GM23338 (cell line): ENCODE measurements at regions not wholly inside any gene's neighbourhood (a gene's known extent, or its start where the extent isn't known, plus 50 kb on each side); places are given as distances from the start of the nearest gene placed in this dataset.

Experiments
- ATAC-seq: fragments of 200-7000 bp; cut with Tn5 transposase; 3 replicates; pipeline ENCODE4 v1.9.1; 2020
- DNase-seq: peaks from one replicate; pipeline ENCODE4 v3.0.0-alpha.2; 2015; ENCODE audit warnings: low spot score
- H2AFZ ChIP-seq: fragments of 200-600 bp; sonication (generic); 2 replicates; pipeline ENCODE4 v1.8.0; 2016; ENCODE audit warnings: antibody characterized with exemption, mild to moderate bottlenecking, moderate library complexity
- H3F3A ChIP-seq: fragments of 200-600 bp; sonication (generic); replicated peaks from 2 replicates; pipeline ENCODE4 v1.8.0; 2017; ENCODE audit warnings: antibody characterized with exemption, mixed run types, low read depth
- H3K27ac ChIP-seq: fragments of 200-600 bp; sonication (generic); 2 replicates; pipeline ENCODE4 v1.6.1; 2016; ENCODE audit warnings: low read depth
- H3K27me3 ChIP-seq: fragments of 200-600 bp; sonication (generic); 2 replicates; pipeline ENCODE4 v1.8.0; 2016; ENCODE audit warnings: mild to moderate bottlenecking, mixed run types, moderate library complexity; ENCODE audit not compliant: insufficient read depth
- H3K36me3 ChIP-seq: fragments of 200-600 bp; sonication (generic); 2 replicates; pipeline ENCODE4 v1.8.0; 2016; ENCODE audit warnings: mild to moderate bottlenecking; ENCODE audit not compliant: insufficient read depth
- H3K4me1 ChIP-seq: fragments of 200-600 bp; sonication (generic); 2 replicates; pipeline ENCODE4 v1.8.0; 2016; ENCODE audit warnings: mild to moderate bottlenecking, moderate library complexity; ENCODE audit not compliant: insufficient read depth
- H3K4me2 ChIP-seq: fragments of 200-600 bp; sonication (generic); 2 replicates; pipeline ENCODE4 v1.7.1; 2017; ENCODE audit warnings: mixed run types
- H3K4me3 ChIP-seq: fragments of 200-600 bp; sonication (generic); 2 replicates; pipeline ENCODE4 v1.6.1; 2016; ENCODE audit warnings: mixed run types
- H3K79me2 ChIP-seq: fragments of 200-600 bp; sonication (generic); replicated peaks from 2 replicates; pipeline ENCODE4 v1.8.0; 2017; ENCODE audit warnings: mild to moderate bottlenecking; ENCODE audit not compliant: insufficient read depth
- H3K9me2 ChIP-seq: fragments of 200-600 bp; sonication (generic); 2 replicates; pipeline ENCODE4 v1.8.0; 2017; ENCODE audit not compliant: insufficient read depth
- H4K20me1 ChIP-seq: fragments of 200-600 bp; sonication (generic); replicated peaks from 2 replicates; pipeline ENCODE4 v1.8.0; 2017; ENCODE audit warnings: mild to moderate bottlenecking; ENCODE audit not compliant: insufficient read depth
- H3K27ac Mint-ChIP-seq: 2 replicates; pipeline ENCODE4 v1.8.0; 2020; ENCODE audit warnings: inconsistent platforms, mild to moderate bottlenecking, moderate library complexity, mixed read lengths
- H3K27me3 Mint-ChIP-seq: 3 replicates; pipeline ENCODE4 v1.8.0; 2022; ENCODE audit warnings: low read depth, mild to moderate bottlenecking, moderate library complexity, mixed read lengths, inconsistent platforms; ENCODE audit not compliant: insufficient read depth, poor library complexity
- H3K36me3 Mint-ChIP-seq: 3 replicates; pipeline ENCODE4 v1.8.0; 2021; ENCODE audit warnings: low read depth, mild to moderate bottlenecking, inconsistent platforms, moderate library complexity, mixed read lengths
- H3K4me1 Mint-ChIP-seq: 3 replicates; pipeline ENCODE4 v1.8.0; 2020; ENCODE audit warnings: mild to moderate bottlenecking, inconsistent platforms, mixed read lengths
- H3K4me3 Mint-ChIP-seq: 3 replicates; pipeline ENCODE4 v1.8.0; 2021; ENCODE audit warnings: moderate library complexity, mild to moderate bottlenecking, inconsistent platforms, mixed read lengths
- H3K9me3 Mint-ChIP-seq: 3 replicates; pipeline ENCODE4 v1.8.0; 2020; ENCODE audit warnings: moderate library complexity, mild to moderate bottlenecking, inconsistent platforms, mixed read lengths
- CREB1 ChIP-seq: fragments of 250-450 bp; sonication (Bioruptor Pico); IDR thresholded peaks from 2 replicates; pipeline ENCODE4 v1.5.0; 2020; ENCODE audit warnings: low read depth, mild to moderate bottlenecking, moderate library complexity
- EZH2 ChIP-seq: fragments of 200-600 bp; sonication (generic); IDR thresholded peaks from one replicate; pipeline ENCODE4 v1.8.0; 2017; ENCODE audit warnings: antibody characterized with exemption, mild to moderate bottlenecking, low read depth; ENCODE audit not compliant: unreplicated experiment
- NANOG ChIP-seq: IDR thresholded peaks from 2 replicates; pipeline ENCODE4 v1.6.1; 2016; ENCODE audit warnings: antibody characterized with exemption, borderline replicate concordance
- ZNF114 ChIP-seq: fragments of 250-450 bp; sonication (Bioruptor Pico); IDR thresholded peaks from 2 replicates; pipeline ENCODE4 v1.5.0; 2020; ENCODE audit warnings: mild to moderate bottlenecking, moderate library complexity
- TF ChIP-seq, protein P1 (sequence below): IDR thresholded peaks from one replicate; pipeline ENCODE4 v1.6.1; 2018; ENCODE audit warnings: antibody characterized with exemption; ENCODE audit not compliant: unreplicated experiment
- TF ChIP-seq, protein P2 (sequence below): fragments of 250-450 bp; sonication (Bioruptor Pico); IDR thresholded peaks from 2 replicates; pipeline ENCODE4 v1.5.0; 2020; ENCODE audit warnings: mild to moderate bottlenecking, moderate library complexity

GRCh38 chr6:146885708-146886457, 287.1 kb downstream of the ADGB start:
- Histone ChIP-seq H3K27me3 (no peaks in the 10 kb centered on the region), H3K4me1 (0 out of 2 replicates have a peak, but pooled peaks cover 5% of the 10 kb centered on the region), H2AFZ (0 out of 2 replicates have a peak overlapping the region, but pooled peaks have one; percentile 34), H3F3A (no peaks in the 10 kb centered on the region), H3K4me3 (no peak overlapping the region), H3K36me3 (no peaks in the 10 kb centered on the region), H3K9me2 (no peaks in the 10 kb centered on the region), H3K79me2 (no peaks in the 10 kb centered on the region), H3K4me2 (no peak overlapping the region), H4K20me1 (no peaks in the 10 kb centered on the region), H3K27ac (no peak overlapping the region)
- Mint-ChIP-seq H3K4me3 (no peak overlapping the region), H3K36me3 (no peaks in the 10 kb centered on the region), H3K27ac (no peak overlapping the region), H3K4me1 (peaks cover 13% of the 10 kb centered on the region), H3K9me3 (no peaks in the 10 kb centered on the region), H3K27me3 (no peaks in the 10 kb centered on the region)
- no peak for ATAC-seq
- no peak for DNase-seq
- TF ChIP-seq NANOG (no peak), ZNF114 (CRISPR knock-in tag) (no peak), CREB1 (CRISPR knock-in tag) (no peak), EZH2 (no peak)
- TF ChIP-seq, protein P1, sequence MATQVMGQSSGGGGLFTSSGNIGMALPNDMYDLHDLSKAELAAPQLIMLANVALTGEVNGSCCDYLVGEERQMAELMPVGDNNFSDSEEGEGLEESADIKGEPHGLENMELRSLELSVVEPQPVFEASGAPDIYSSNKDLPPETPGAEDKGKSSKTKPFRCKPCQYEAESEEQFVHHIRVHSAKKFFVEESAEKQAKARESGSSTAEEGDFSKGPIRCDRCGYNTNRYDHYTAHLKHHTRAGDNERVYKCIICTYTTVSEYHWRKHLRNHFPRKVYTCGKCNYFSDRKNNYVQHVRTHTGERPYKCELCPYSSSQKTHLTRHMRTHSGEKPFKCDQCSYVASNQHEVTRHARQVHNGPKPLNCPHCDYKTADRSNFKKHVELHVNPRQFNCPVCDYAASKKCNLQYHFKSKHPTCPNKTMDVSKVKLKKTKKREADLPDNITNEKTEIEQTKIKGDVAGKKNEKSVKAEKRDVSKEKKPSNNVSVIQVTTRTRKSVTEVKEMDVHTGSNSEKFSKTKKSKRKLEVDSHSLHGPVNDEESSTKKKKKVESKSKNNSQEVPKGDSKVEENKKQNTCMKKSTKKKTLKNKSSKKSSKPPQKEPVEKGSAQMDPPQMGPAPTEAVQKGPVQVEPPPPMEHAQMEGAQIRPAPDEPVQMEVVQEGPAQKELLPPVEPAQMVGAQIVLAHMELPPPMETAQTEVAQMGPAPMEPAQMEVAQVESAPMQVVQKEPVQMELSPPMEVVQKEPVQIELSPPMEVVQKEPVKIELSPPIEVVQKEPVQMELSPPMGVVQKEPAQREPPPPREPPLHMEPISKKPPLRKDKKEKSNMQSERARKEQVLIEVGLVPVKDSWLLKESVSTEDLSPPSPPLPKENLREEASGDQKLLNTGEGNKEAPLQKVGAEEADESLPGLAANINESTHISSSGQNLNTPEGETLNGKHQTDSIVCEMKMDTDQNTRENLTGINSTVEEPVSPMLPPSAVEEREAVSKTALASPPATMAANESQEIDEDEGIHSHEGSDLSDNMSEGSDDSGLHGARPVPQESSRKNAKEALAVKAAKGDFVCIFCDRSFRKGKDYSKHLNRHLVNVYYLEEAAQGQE = no peak

- no peaks in the 10 kb centered on the region for H3K27me3 ChIP-seq
- H2AFZ ChIP-seq = no peak overlapping the region
- TF ChIP-seq, protein P2, sequence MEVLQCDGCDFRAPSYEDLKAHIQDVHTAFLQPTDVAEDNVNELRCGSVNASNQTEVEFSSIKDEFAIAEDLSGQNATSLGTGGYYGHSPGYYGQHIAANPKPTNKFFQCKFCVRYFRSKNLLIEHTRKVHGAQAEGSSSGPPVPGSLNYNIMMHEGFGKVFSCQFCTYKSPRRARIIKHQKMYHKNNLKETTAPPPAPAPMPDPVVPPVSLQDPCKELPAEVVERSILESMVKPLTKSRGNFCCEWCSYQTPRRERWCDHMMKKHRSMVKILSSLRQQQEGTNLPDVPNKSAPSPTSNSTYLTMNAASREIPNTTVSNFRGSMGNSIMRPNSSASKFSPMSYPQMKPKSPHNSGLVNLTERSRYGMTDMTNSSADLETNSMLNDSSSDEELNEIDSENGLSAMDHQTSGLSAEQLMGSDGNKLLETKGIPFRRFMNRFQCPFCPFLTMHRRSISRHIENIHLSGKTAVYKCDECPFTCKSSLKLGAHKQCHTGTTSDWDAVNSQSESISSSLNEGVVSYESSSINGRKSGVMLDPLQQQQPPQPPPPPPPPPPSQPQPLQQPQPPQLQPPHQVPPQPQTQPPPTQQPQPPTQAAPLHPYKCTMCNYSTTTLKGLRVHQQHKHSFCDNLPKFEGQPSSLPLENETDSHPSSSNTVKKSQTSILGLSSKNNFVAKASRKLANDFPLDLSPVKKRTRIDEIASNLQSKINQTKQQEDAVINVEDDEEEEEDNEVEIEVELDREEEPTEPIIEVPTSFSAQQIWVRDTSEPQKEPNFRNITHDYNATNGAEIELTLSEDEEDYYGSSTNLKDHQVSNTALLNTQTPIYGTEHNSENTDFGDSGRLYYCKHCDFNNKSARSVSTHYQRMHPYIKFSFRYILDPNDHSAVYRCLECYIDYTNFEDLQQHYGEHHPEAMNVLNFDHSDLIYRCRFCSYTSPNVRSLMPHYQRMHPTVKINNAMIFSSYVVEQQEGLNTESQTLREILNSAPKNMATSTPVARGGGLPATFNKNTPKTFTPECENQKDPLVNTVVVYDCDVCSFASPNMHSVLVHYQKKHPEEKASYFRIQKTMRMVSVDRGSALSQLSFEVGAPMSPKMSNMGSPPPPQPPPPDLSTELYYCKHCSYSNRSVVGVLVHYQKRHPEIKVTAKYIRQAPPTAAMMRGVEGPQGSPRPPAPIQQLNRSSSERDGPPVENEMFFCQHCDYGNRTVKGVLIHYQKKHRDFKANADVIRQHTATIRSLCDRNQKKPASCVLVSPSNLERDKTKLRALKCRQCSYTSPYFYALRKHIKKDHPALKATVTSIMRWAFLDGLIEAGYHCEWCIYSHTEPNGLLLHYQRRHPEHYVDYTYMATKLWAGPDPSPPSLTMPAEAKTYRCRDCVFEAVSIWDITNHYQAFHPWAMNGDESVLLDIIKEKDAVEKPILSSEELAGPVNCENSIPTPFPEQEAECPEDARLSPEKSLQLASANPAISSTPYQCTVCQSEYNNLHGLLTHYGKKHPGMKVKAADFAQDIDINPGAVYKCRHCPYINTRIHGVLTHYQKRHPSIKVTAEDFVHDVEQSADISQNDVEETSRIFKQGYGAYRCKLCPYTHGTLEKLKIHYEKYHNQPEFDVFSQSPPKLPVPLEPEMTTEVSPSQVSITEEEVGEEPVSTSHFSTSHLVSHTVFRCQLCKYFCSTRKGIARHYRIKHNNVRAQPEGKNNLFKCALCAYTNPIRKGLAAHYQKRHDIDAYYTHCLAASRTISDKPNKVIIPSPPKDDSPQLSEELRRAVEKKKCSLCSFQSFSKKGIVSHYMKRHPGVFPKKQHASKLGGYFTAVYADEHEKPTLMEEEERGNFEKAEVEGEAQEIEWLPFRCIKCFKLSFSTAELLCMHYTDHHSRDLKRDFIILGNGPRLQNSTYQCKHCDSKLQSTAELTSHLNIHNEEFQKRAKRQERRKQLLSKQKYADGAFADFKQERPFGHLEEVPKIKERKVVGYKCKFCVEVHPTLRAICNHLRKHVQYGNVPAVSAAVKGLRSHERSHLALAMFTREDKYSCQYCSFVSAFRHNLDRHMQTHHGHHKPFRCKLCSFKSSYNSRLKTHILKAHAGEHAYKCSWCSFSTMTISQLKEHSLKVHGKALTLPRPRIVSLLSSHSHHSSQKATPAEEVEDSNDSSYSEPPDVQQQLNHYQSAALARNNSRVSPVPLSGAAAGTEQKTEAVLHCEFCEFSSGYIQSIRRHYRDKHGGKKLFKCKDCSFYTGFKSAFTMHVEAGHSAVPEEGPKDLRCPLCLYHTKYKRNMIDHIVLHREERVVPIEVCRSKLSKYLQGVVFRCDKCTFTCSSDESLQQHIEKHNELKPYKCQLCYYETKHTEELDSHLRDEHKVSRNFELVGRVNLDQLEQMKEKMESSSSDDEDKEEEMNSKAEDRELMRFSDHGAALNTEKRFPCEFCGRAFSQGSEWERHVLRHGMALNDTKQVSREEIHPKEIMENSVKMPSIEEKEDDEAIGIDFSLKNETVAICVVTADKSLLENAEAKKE = no peak
- 0 out of 2 replicates have a peak, but pooled peaks cover 2% of the 10 kb centered on the region for H3K9me2 ChIP-seq
- no peak overlapping the region for H3K4me3 ChIP-seq
- no peaks in the 10 kb centered on the region for H4K20me1 ChIP-seq
- H3K4me3 Mint-ChIP-seq = no peak overlapping the region
- H3K27ac ChIP-seq = no peak overlapping the region
- H3K9me3 Mint-ChIP-seq = no peaks in the 10 kb centered on the region
- no peak overlapping the region for H3K27ac Mint-ChIP-seq
- H3K79me2 ChIP-seq = no peaks in the 10 kb centered on the region
- no peak overlapping the region for H3K4me2 ChIP-seq
- no peaks in the 10 kb centered on the region for H3K4me1 ChIP-seq
- ATAC-seq (no peak), DNase-seq (no peak)
- H3K27me3 Mint-ChIP-seq = no peaks in the 10 kb centered on the region
- no peaks in the 10 kb centered on the region for H3K36me3 Mint-ChIP-seq
- no peaks in the 10 kb centered on the region for H3K36me3 ChIP-seq
- peaks cover 6% of the 10 kb centered on the region for H3K4me1 Mint-ChIP-seq
- no peaks in the 10 kb centered on the region for H3F3A ChIP-seq
Observed at GRCh38 chr6:146886587-146887446, 288.0 kb downstream of the ADGB start.
